HepG2 (cell line): ENCODE measurements at regions not wholly inside any gene's neighbourhood (a gene's known extent, or its start where the extent isn't known, plus 50 kb on each side); places are given as distances from the start of the nearest gene placed in this dataset.

ENCODE experiments used
- EP300 ChIP-seq, 3 experiments: sonication (generic) in 1 of 3; formaldehyde crosslinking in 1 of 3; IDR thresholded peaks; 2 replicates each; pipeline versions ENCODE4 v1.5.1 to v1.6.1; 2011 to 2020; ENCODE audit warnings: low read depth in 2 of 3, low read length in 2 of 3, borderline replicate concordance in 1 of 3, improper control_type of control experiment in 1 of 3, mild to moderate bottlenecking in 1 of 3, missing genetic modification reagents in 1 of 3, moderate library complexity in 1 of 3
- FOSL2 ChIP-seq: sonication (generic); formaldehyde crosslinking; IDR thresholded peaks from 2 replicates; pipeline ENCODE4 v1.4.0; 2020; ENCODE audit warnings: missing genetic modification reagents
- MTA3 ChIP-seq: sonication (generic); formaldehyde crosslinking; IDR thresholded peaks from 2 replicates; pipeline ENCODE4 v1.4.0; 2020; ENCODE audit warnings: missing genetic modification reagents
- ZNF281 ChIP-seq: sonication (generic); formaldehyde crosslinking; IDR thresholded peaks from 2 replicates; pipeline ENCODE4 v1.4.0; 2020; ENCODE audit warnings: missing genetic modification reagents, borderline replicate concordance
- ZNF564 ChIP-seq: sonication (generic); formaldehyde crosslinking; IDR thresholded peaks from 2 replicates; pipeline ENCODE4 v1.8.1; 2023; ENCODE audit warnings: mild to moderate bottlenecking, missing genetic modification reagents
- ZSCAN9 ChIP-seq: IDR thresholded peaks from 2 replicates; pipeline ENCODE4 v1.6.1; 2016; ENCODE audit warnings: borderline replicate concordance
- TF ChIP-seq, protein P1 (sequence below): sonication (generic); formaldehyde crosslinking; IDR thresholded peaks from 2 replicates; pipeline ENCODE4 v1.5.0; 2020; ENCODE audit warnings: mild to moderate bottlenecking, missing genetic modification reagents, moderate library complexity

DNA sequence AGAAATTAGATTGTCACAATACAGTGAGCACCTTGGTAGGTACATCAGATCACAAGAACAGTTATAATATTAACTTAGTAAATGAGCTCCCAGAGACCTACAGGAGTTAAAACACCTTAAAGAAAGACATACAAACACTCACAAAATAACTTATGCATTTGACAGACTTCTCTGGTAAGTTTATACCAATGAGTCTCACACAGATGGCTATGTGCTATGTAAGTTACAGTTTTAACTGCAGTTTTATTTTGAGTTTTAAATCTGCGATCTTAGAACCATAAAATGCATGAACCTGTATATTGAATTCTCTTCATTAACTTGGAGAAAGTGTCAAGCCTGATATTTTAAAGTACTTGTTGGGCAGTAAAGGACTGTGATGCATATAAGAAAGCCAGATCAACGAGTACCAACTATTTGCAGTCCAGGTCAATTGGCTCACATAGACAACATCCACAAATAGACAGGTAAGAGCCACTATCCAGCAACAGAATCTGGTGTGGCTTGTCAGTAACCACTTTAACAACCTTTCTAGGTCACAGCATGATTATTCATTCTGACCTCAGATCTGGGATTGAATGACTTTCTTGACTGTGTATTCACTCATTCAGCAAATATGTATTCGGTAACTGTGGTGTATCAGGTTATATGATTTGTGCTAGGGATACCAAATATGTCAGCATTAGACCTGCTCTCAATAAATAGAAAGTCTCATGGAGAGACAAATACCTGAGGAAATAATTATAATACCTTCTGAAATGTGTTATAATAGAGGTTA lies 856.6 kb upstream of the MGAT4C start:
- TF ChIP-seq FOSL2 (no peak), EP300 (IDR thresholded peaks at IDR 0.05; ENCODE audit: low read depth in 2 of 2, low read length in 2 of 2) (no peak), EP300 (CRISPR knock-in tag; IDR thresholded peaks at IDR 0.05; ENCODE audit: borderline replicate concordance) (no peak), ZNF281 (CRISPR knock-in tag) (no peak), MTA3 (no peak), ZSCAN9 (no peak), ZNF564 (CRISPR knock-in tag) (no peak)
- TF ChIP-seq, protein P1, sequence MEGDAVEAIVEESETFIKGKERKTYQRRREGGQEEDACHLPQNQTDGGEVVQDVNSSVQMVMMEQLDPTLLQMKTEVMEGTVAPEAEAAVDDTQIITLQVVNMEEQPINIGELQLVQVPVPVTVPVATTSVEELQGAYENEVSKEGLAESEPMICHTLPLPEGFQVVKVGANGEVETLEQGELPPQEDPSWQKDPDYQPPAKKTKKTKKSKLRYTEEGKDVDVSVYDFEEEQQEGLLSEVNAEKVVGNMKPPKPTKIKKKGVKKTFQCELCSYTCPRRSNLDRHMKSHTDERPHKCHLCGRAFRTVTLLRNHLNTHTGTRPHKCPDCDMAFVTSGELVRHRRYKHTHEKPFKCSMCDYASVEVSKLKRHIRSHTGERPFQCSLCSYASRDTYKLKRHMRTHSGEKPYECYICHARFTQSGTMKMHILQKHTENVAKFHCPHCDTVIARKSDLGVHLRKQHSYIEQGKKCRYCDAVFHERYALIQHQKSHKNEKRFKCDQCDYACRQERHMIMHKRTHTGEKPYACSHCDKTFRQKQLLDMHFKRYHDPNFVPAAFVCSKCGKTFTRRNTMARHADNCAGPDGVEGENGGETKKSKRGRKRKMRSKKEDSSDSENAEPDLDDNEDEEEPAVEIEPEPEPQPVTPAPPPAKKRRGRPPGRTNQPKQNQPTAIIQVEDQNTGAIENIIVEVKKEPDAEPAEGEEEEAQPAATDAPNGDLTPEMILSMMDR (CRISPR knock-in tag) = no peak
